Fibroblast of villous mesenchyme (primary cell): ENCODE measurements at regions not wholly inside any gene's neighbourhood (a gene's known extent, or its start where the extent isn't known, plus 50 kb on each side); places are given as distances from the start of the nearest gene placed in this dataset.

Source experiments
- DNase-seq: peaks from one replicate; pipeline ENCODE4 v3.0.0-alpha.2; 2010; ENCODE audit warnings: low read depth
- H3K4me3 ChIP-seq: 2 replicates; pipeline ENCODE4 v1.5.1; 2011; ENCODE audit warnings: low read depth, mild to moderate bottlenecking, low read length
- CTCF ChIP-seq: IDR thresholded peaks from 2 replicates; pipeline ENCODE4 v1.5.1; 2012; ENCODE audit warnings: low read depth, mild to moderate bottlenecking, low read length; ENCODE audit not compliant: insufficient read depth

GRCh38 chr16:26777821-26778220 is 288.9 kb upstream of the C16orf82 start:
- no peak overlapping the region for H3K4me3 ChIP-seq
- DNase-seq, result no peak

GRCh38 chr16:26787924-26788323 is 278.8 kb upstream of the C16orf82 start:
- no peak overlapping the region for H3K4me3 ChIP-seq
- DNase-seq, result no peak
- no peak for TF ChIP-seq CTCF

More at GRCh38 chr16:26777821-26778220, 288.9 kb upstream of the C16orf82 start:
- TF ChIP-seq CTCF, result no peak

- no peak overlapping the region for H3K4me3 ChIP-seq
- DNase-seq, result no peak
- TF ChIP-seq CTCF, result no peak
Measured at GRCh38 chr16:26791169-26791568, 275.6 kb upstream of the C16orf82 start.

GRCh38 chr16:26795184-26795583 is 271.5 kb upstream of the C16orf82 start:
- TF ChIP-seq CTCF, result no peak
- H3K4me3 ChIP-seq, result no peak overlapping the region
- no peak for DNase-seq

DNA sequence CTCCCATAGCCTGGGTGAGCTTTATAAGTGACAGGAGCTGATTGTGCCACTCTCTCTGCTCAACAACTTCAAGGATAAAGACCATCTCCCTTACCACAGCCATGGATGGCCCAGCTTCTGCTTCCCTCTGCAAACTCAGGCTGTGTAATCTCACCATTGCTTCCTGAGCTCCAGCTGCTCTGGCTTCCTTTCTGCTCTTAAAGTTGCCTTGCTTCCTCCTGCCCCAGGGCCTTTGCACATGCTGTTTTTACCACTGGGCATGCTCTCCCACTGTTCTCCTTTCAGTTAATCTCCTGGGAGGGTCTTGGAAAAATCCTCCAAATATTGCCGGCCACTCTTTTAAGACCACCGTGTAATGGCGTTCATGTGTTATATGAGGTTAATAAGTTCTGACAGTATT is 265.1 kb upstream of the C16orf82 start:
- H3K4me3 ChIP-seq, result no peak overlapping the region
- no peak for DNase-seq
- TF ChIP-seq CTCF, result no peak

- TF ChIP-seq CTCF, result no peak
- H3K4me3 ChIP-seq, result no peak overlapping the region
- DNase-seq, result no peak
Measured at GRCh38 chr16:26802440-26802839, 264.3 kb upstream of the C16orf82 start.

DNA sequence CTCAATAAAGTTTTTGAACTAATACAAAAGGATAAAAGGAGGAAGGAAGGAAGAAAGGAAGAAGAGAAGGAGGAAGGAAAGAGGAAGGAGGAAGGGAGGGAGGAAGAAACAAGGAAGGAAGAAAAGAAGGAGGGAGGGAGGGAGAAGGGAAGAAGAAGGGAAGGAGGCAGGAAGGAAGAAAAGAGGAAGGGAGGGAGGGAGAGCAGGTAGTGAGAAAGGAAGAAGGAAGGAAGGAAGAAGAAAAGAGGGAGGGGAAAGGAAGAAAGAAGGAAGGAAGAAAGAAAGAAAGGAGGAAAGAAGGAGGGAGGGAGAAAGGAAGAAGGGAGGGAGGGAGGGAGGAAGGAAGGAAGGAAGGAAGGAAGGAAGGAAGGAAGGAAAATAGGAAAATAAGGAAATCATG is 263.8 kb upstream of the C16orf82 start:
- no peak overlapping the region for H3K4me3 ChIP-seq
- DNase-seq, result no peak
- TF ChIP-seq CTCF, result no peak
